GM12891 (cell line): ENCODE measurements at regions not wholly inside any gene's neighbourhood (a gene's known extent, or its start where the extent isn't known, plus 50 kb on each side); places are given as distances from the start of the nearest gene placed in this dataset.

Experiments used
- DNase-seq: peaks from one replicate; pipeline ENCODE4 v3.0.0; 2011; ENCODE audit warnings: low spot score; ENCODE audit not compliant: insufficient read length
- FAIRE-seq: peaks from 2 replicates; lab custom pipeline; 2011; peaks lifted over from hg19 to GRCh38; lab: Jason Lieb, UNC
- PAX5 ChIP-seq: IDR thresholded peaks from 2 replicates; pipeline ENCODE4 v1.6.1; 2011; ENCODE audit warnings: low read length, moderate library complexity, mild to moderate bottlenecking; ENCODE audit not compliant: insufficient read depth, severe bottlenecking
- POLR2A ChIP-seq: IDR thresholded peaks from 2 replicates; pipeline ENCODE4 v1.6.1; 2011; ENCODE audit warnings: low read depth, low read length, control low read depth
- POLR2AphosphoS5 ChIP-seq: IDR thresholded peaks from 2 replicates; pipeline ENCODE4 v1.6.1; 2011; ENCODE audit warnings: low read depth, low read length, control low read depth
- POU2F2 ChIP-seq: IDR thresholded peaks from 2 replicates; pipeline ENCODE4 v1.6.1; 2011; ENCODE audit warnings: low read depth, mild to moderate bottlenecking, control low read depth, low read length, moderate library complexity
- SPI1 ChIP-seq: IDR thresholded peaks from 2 replicates; pipeline ENCODE4 v1.6.1; 2011; ENCODE audit warnings: low read depth, low read length, control low read depth
- TAF1 ChIP-seq: IDR thresholded peaks from 2 replicates; pipeline ENCODE4 v1.6.1; 2011; ENCODE audit warnings: low read depth, low read length, control low read depth

DNA sequence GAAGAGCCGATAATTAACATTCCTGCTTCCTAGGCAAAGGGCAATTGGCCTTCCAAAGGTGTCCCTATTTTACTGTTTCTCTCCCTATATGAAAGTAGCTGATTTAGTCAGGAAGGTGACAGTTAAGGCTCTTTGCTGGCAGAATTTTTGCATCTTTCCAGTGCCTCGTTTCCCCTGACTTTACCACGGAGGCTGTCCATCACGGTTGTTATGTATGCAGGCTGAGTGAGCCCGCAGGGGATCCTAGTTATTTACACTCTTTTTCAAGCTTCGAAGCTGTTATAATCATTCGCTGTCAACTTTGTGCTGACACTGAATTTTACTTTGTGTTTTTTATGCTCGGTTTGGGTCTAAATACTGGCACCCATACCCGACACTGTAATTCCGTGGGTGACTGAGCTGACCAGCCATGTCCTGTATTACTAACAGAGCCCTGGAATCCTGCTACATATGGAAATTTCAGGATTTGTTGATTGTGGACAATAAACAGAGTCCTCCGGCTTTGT, 713.8 kb upstream of the FANCL start:
- TF ChIP-seq PAX5 = no peak
- no peak for TF ChIP-seq POU2F2
- TF ChIP-seq TAF1 = no peak
- TF ChIP-seq POLR2AphosphoS5 = no peak
- no peak for TF ChIP-seq SPI1
- TF ChIP-seq POLR2A = no peak
- DNase-seq = no peak
- FAIRE-seq = no peak

DNA sequence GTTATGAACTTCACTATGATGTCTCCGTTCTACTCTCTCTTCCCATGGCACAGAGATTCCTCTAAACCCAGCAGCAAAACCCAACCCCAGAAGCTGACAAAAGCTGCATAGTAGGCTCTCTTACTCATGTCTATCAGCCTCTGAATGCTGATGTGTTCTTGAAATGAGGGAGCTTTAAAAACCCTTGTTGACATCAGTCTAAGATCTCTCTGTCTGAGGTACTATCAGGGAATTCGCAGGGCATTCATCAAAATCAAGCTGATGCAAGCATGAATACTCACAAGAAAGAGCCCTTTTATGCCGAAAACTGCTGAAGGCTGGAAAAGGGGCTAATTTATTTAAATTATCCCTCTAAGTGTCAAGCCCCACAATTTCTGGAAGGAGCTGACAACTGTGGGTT, 710.6 kb upstream of the FANCL start:
- TF ChIP-seq POLR2AphosphoS5 (no peak), POU2F2 (no peak), TAF1 (no peak), SPI1 (no peak), POLR2A (no peak), PAX5 (no peak)
- no peak for FAIRE-seq
- no peak for DNase-seq

DNA sequence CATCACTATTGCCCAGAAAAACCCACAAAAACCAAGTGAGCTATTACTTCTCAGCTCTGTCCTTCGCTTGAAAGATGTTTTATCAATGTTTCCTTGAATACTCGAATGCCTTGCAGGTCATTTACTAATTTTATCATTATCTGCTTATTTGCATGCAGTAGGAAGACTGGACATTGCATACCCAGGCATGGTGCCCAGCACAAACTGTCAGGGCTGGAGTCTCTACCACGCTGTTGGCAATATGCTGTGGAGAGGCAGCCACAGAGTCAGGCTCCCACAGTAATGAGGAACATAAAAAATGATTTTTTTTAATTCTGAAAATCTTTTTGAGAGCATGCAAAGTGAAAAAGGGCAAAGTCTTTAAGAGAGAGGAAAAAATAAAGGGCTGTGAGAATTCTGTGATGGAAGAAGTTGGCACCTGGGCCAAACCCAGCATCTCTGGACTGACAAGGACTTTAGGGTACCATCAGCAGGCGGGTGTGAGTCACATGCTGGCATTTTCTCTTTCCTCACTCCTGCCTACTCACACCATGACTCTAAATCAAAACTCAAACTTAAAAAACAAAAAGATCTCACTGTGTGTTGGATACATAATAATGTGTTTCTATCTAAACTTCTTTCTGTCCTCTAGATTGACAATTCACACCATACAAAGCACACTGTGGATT, 709.8 kb upstream of the FANCL start:
- FAIRE-seq (no peak), DNase-seq (no peak)
- TF ChIP-seq POLR2A (no peak), POLR2AphosphoS5 (no peak), PAX5 (no peak), POU2F2 (no peak), SPI1 (no peak), TAF1 (no peak)

DNA sequence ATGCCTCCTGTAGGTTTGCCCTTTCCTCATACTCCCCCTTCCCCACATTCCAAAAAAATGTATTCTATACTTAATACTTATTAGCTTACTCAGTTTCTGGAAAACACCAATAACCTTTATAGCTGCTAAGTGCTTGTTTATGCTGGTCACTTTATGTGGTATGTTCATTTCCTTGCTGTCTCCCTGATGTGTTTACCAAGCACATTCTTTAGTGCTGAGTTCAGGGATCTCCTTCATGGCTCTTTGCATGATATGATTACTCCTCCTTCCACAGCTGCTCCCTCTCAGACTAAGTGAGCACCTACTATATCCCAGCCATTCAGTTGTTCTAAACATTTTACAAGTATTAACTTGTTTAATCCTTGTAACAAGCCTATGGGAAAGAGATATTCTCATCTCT, 698.3 kb upstream of the FANCL start:
- no peak for TF ChIP-seq PAX5
- TF ChIP-seq TAF1 = no peak
- no peak for TF ChIP-seq POLR2AphosphoS5
- no peak for TF ChIP-seq POLR2A
- TF ChIP-seq SPI1 = no peak
- no peak for TF ChIP-seq POU2F2
- FAIRE-seq = no peak
- DNase-seq = no peak

DNA sequence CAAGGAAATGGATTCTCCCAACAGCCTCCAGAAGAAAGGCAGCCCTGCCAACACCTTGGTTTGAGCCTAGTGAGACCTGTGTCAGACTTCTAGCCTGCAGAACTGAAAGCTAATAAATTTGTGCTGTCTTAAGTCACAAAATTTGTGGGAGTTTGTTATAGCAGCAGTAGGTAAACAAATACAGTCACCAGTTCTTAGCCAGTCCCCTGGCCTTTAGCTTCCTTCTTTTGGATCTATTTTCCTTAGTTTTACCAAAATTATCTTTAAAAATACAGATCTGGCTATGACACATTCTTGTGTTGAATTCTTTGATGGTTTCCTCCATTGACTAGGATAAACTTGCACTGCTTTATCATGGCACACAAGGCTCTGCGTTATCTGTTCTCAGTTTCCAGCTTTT, 697.9 kb upstream of the FANCL start:
- no peak for FAIRE-seq
- no peak for DNase-seq
- TF ChIP-seq POLR2A = no peak
- TF ChIP-seq PAX5 = no peak
- TF ChIP-seq TAF1 = no peak
- no peak for TF ChIP-seq POU2F2
- no peak for TF ChIP-seq SPI1
- TF ChIP-seq POLR2AphosphoS5 = no peak

DNA sequence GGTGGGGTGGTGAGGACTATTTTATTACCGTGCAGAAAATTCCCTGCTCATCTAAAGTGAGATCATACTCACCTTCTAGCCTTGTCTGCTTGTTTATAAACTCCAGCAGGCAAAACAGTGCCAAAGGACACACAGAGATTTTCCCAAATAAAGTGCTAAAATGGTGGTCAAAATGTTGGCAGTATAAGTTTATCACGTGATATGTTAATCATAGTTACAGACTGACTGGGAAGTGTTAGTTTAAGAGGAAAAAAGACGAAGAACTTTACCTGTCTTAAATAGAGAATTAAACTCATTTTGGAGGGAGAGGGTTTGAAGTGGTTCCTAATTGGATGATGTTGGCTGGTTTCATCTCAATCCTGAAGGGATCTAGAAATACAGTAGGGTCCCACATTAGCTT, 691.7 kb upstream of the FANCL start:
- no peak for FAIRE-seq
- TF ChIP-seq POLR2A (no peak), TAF1 (no peak), PAX5 (no peak), SPI1 (no peak)
- DNase-seq = no peak

DNA sequence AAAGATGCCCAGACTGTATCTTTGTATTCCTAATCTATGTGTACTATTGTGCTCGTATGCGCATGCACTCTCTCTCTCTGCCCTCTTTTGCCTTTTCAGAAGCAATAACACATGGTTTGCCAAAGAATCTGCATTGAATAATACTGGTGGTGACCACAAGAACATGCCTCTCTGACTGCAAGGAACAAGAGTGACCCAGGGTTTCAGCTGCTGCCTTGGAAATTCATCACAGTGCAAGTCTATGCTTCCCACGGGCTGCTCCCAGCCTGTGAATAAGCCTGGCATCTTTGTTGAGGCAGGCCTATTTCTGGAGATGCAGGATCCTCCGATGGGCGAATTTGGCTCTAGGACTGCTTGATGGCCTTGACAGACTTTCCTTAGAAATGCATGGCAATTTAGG, 689.4 kb upstream of the FANCL start:
- DNase-seq (no peak), FAIRE-seq (no peak)
- TF ChIP-seq TAF1 (no peak), POU2F2 (no peak), PAX5 (no peak), SPI1 (no peak), POLR2AphosphoS5 (no peak), POLR2A (no peak)

DNA sequence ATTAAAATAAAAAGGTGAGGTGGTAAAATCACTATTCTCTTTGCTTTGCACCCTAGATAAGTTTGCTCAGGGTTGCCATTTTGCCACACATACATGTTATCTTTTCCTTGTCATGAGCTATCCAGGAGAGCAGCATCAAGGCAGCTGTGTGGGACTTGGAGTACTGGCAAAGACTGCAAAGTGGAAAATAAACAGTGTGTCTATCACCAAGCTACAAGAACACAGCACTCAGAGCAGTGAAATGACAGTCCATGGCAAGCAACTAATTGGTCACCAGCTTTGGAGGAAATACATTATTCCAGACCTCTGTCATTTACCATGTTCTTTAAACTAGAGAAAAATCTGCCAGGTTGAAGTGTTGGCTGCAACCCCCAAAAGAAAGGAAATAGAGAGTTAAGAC, 687.8 kb upstream of the FANCL start:
- FAIRE-seq (no peak), DNase-seq (no peak)
- TF ChIP-seq POU2F2 (no peak), SPI1 (no peak), PAX5 (no peak), POLR2AphosphoS5 (no peak), TAF1 (no peak), POLR2A (no peak)

DNA sequence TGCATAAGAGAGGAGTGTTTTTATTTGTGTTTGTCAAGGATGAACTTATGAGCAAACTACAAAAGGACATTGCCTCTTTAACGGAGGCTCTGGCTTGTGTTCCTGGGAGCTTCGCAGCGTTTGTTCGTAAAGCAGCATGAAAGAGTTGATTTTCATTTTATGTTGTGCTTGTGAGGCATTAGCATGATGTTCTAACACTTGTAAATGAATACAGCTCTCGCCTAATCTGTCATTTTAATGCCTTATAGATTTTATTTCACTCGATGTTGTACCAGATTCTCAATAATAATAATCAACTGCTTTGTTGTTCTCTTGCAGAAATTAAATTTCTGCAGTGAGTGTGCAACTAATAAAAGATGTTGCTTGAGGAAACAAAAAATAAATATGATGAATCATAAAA, 687.3 kb upstream of the FANCL start:
- DNase-seq (no peak), FAIRE-seq (no peak)
- TF ChIP-seq POU2F2 = no peak
- no peak for TF ChIP-seq POLR2A
- no peak for TF ChIP-seq SPI1
- no peak for TF ChIP-seq PAX5
- TF ChIP-seq POLR2AphosphoS5 = no peak
